GM19023 (cell line): ENCODE measurements at regions not wholly inside any gene's neighbourhood (a gene's known extent, or its start where the extent isn't known, plus 50 kb on each side); places are given as distances from the start of the nearest gene placed in this dataset.

Source experiments
- ATAC-seq: cut with Tn5 transposase; IDR thresholded peaks from one replicate; pipeline ENCODE4 v1.9.1; 2021; ENCODE audit warnings: mild to moderate bottlenecking, moderate library complexity; ENCODE audit not compliant: unreplicated experiment

GRCh38 chr11:131179836-131180235 lies 190.6 kb upstream of the NTM start:
- no peak for ATAC-seq

- ATAC-seq: no peak
These were observed 184.5 kb upstream of the NTM start for GRCh38 chr11:131185915-131186314.

- peak; percentile 93 for ATAC-seq
These were observed 183.8 kb upstream of the NTM start for GRCh38 chr11:131186629-131187101.

- no peak for ATAC-seq
These were observed 180.0 kb upstream of the NTM start for GRCh38 chr11:131190446-131190845.

- no peak for ATAC-seq
These were observed 178.8 kb upstream of the NTM start for GRCh38 chr11:131191606-131192005.

- no peak for ATAC-seq
These were observed 177.8 kb upstream of the NTM start for GRCh38 chr11:131192628-131193027.

GRCh38 chr11:131193031-131193501 lies 177.3 kb upstream of the NTM start:
- no peak for ATAC-seq

GRCh38 chr11:131194726-131195125 lies 175.7 kb upstream of the NTM start:
- no peak for ATAC-seq

GRCh38 chr11:131195661-131196517 lies 174.5 kb upstream of the NTM start:
- ATAC-seq: no peak

- no peak for ATAC-seq
These were observed 172.0 kb upstream of the NTM start for GRCh38 chr11:131198161-131199014.

GRCh38 chr11:131199015-131199280 lies 171.5 kb upstream of the NTM start:
- ATAC-seq: no peak

GRCh38 chr11:131201674-131202073 lies 168.7 kb upstream of the NTM start:
- ATAC-seq: no peak

- no peak for ATAC-seq
These were observed 167.4 kb upstream of the NTM start for GRCh38 chr11:131203040-131203439.

- no peak for ATAC-seq
These were observed 166.1 kb upstream of the NTM start for GRCh38 chr11:131204282-131204681.

- ATAC-seq: no peak
These were observed 165.5 kb upstream of the NTM start for GRCh38 chr11:131204765-131205380.

GRCh38 chr11:131206671-131207070 lies 163.7 kb upstream of the NTM start:
- no peak for ATAC-seq

- no peak for ATAC-seq
These were observed 162.5 kb upstream of the NTM start for GRCh38 chr11:131207901-131208300.

- ATAC-seq: no peak
These were observed 152.8 kb upstream of the NTM start for GRCh38 chr11:131217313-131218310.

- ATAC-seq: no peak
These were observed 151.9 kb upstream of the NTM start for GRCh38 chr11:131218542-131218941.

GRCh38 chr11:131219646-131220045 lies 150.8 kb upstream of the NTM start:
- no peak for ATAC-seq
